ENCODE measurements at regions not wholly inside any gene's neighbourhood (a gene's known extent, or its start where the extent isn't known, plus 50 kb on each side); places are given as distances from the start of the nearest gene placed in this dataset.

- no peak for TF ChIP-seq EZH2phosphoT487 (IDR thresholded peaks at IDR 0.05; ENCODE audit: borderline replicate concordance)
- no peak for TF ChIP-seq ELF1 (IDR thresholded peaks at IDR 0.05; ENCODE audit: borderline replicate concordance, low read depth)
- no peak for TF ChIP-seq CTCF (IDR thresholded peaks at IDR 0.05 in 2 of 3, conservative IDR thresholded peaks at IDR 0.05 in 1 of 3; ENCODE audit: borderline replicate concordance in 1 of 3, insufficient read depth in 1 of 3, low read depth in 2 of 3, low read length in 2 of 3)
- no peak for TF ChIP-seq JUND (IDR thresholded peaks at IDR 0.05)
- no peak for TF ChIP-seq POLR2AphosphoS5 (IDR thresholded peaks at IDR 0.05; ENCODE audit: low read depth, low read length)
- no peak for TF ChIP-seq CEBPB (IDR thresholded peaks at IDR 0.05; ENCODE audit: low read depth)
- TF ChIP-seq EGR1 (IDR thresholded peaks at IDR 0.05; ENCODE audit: low read depth), result no peak
- no peak for TF ChIP-seq SRF (IDR thresholded peaks at IDR 0.05; ENCODE audit: low read depth)
Measured at GRCh38 chr14:45715946-45716345, 462.9 kb upstream of the MIS18BP1 start.
